ENCODE measurements at regions not wholly inside any gene's neighbourhood (a gene's known extent, or its start where the extent isn't known, plus 50 kb on each side); places are given as distances from the start of the nearest gene placed in this dataset.

DNA sequence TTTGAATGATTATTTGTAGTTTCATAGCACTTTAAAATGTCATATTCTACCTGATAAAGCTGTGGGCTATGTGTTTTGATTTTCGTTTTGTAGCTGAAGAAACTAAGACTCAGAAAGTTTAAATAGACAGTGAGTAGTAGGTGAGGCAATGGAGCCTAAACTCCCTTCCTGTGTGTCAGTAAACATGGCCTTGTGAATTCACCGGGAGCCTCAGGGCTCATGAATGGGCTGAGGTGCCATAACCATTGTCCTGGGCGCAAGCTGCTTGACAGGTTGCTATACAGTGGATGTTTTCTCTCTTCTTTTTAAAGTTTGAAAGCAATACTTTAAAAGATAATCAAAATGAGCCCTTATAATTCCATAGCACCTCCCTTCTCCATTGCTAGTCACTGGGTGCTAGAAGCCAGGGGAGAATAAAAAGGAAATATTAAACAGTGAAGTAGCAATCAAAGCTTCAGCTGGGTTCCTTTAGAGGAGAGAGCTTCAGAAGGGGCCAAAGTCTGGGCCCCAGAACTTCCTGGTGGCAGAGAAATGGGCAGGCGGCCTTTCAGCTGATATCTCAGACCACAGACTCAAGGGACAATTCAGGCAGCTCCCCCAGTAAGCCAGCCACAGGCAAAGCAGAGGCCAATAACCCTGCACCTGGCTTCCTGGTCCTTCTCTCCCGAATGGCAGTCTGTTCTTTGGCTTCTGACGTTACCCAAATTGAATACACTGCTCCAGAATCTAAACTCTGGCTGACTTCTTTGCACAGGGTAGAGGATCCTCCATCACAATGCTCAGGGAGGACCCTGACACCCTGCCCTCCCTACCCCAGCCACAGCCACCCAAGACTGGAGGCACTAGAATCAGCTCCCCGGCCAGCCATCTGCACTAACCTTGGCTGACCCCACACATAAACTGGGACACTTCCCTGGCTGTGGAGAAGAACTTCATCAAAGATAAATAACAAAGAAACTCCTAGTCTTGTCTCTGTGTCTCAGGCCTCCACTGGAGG, 51.8 kb upstream of the NPAS2 start:
- no peak overlapping the region for H3K18ac ChIP-seq (ENCODE audit: low read length)
- H2BK12ac ChIP-seq (ENCODE audit: low read length) = no peak overlapping the region
- H2BK5ac ChIP-seq (ENCODE audit: low read length) = no peak overlapping the region
- H3K27me3 ChIP-seq (ENCODE audit: control insufficient read depth in 3 of 3, insufficient read depth in 3 of 3, low read depth in 1 of 3, low read length in 3 of 3) = no peaks in the 10 kb centered on the region
- H3K4me2 ChIP-seq (ENCODE audit: insufficient read depth, low read length, poor library complexity, severe bottlenecking) = no peak overlapping the region
- H2AFZ ChIP-seq (ENCODE audit: low read length) = no peak overlapping the region
- H3K9me3 ChIP-seq (replicated peaks in 1 of 2; ENCODE audit: control insufficient read depth in 2 of 2, insufficient read depth in 1 of 2, low read depth in 1 of 2, low read length in 2 of 2) = peaks cover 0 to 3% of the 10 kb centered on the region in 2 donors
- H2BK120ac ChIP-seq (ENCODE audit: low read depth, low read length) = no peak overlapping the region
- no peak overlapping the region for H3K27ac ChIP-seq (replicated peaks; ENCODE audit: low read length)
- no peaks in the 10 kb centered on the region for H3K79me1 ChIP-seq (ENCODE audit: low read depth, low read length)
- H3K4ac ChIP-seq (ENCODE audit: low read length) = no peak overlapping the region
- no peak overlapping the region for H4K91ac ChIP-seq (ENCODE audit: low read depth, low read length, poor library complexity)
- H3K14ac ChIP-seq (ENCODE audit: low read length) = no peak overlapping the region
- H3K9ac ChIP-seq (ENCODE audit: low read depth, low read length, poor library complexity) = no peak overlapping the region
- no peak for DNase-seq (ENCODE audit: low spot score)
- peak overlapping the region; percentile 70 for H2AK5ac ChIP-seq (ENCODE audit: low read depth, low read length)
- no peak overlapping the region for H2BK15ac ChIP-seq (ENCODE audit: low read length)
- no peak overlapping the region for H3K23ac ChIP-seq (ENCODE audit: low read depth, low read length, poor library complexity)
- no peaks in the 10 kb centered on the region for H3K4me1 ChIP-seq (ENCODE audit: control insufficient read depth in 2 of 2, insufficient read depth in 1 of 2, low read depth in 1 of 2, low read length in 2 of 2)
- H3K36me3 ChIP-seq (replicated peaks in 1 of 2; ENCODE audit: control insufficient read depth in 2 of 2, insufficient read depth in 2 of 2, low read length in 2 of 2) = no peaks in the 10 kb centered on the region
- WGBS, 2 donors (ENCODE audit: extremely low coverage in 2 of 2, insufficient read length in 2 of 2, insufficient replicate concordance in 1 of 2) = no CpG with 5 or more reads among the region's 7 CpGs
- no peak overlapping the region for H4K8ac ChIP-seq (ENCODE audit: low read depth, low read length)
- H3K4me3 ChIP-seq (ENCODE audit: low read length in 2 of 2) = no peak overlapping the region

Measured in neuronal stem cell (in vitro differentiated cells).